ENCODE measurements at regions not wholly inside any gene's neighbourhood (a gene's known extent, or its start where the extent isn't known, plus 50 kb on each side); places are given as distances from the start of the nearest gene placed in this dataset.
"Not testable (repeated sequence)": the region's sequence is repeated elsewhere in the genome, so short reads cannot be mapped to it uniquely, and the experiment has no call there.

GRCh38 chr5:74441616-74442015, 198.9 kb downstream of the ENC1 start:
- no peak for TF ChIP-seq CTCF (IDR thresholded peaks at IDR 0.05; ENCODE audit: unreplicated experiment)
- no TSS peak for BruUV-seq (replicated peaks)
- intact Hi-C loops (cut with micrococcal nuclease; ENCODE audit: unreplicated experiment) = no loop called here
- Mint-ChIP-seq H3K27ac (ENCODE audit: unreplicated experiment) (no peak overlapping the region), H3K9me3 (ENCODE audit: low read depth, unreplicated experiment) (no peaks in the 10 kb centered on the region), H3K4me1 (ENCODE audit: low read depth, unreplicated experiment) (no peaks in the 10 kb centered on the region), H3K36me3 (ENCODE audit: insufficient read depth, unreplicated experiment) (no peaks in the 10 kb centered on the region), H3K4me3 (ENCODE audit: low read depth, unreplicated experiment) (no peak overlapping the region), H3K27me3 (ENCODE audit: unreplicated experiment) (no peaks in the 10 kb centered on the region)
- no peak for DNase-seq
- CTCF ChIA-PET = no interaction called here

DNA sequence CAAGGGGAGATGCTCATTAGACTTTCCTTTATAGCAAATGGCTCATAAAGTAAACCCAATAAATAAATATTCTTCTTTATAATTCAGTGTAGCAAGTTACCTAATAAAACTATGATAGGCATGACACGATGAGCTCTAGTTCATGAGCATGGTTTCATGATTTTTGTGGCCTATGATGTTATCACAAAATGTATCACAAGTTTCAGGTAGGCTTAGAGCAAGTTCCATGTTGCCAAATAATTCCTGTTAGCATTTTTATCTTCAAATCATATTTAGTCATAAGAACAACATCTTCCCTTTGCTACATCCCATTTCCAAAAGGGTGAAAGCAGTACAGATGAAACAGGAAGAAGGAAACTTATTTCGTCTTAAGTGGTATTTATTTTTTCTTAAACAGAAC, 200.2 kb downstream of the ENC1 start:
- no TSS peak for BruUV-seq (replicated peaks)
- H3K27me3 Mint-ChIP-seq (ENCODE audit: unreplicated experiment) = no peaks in the 10 kb centered on the region
- no peaks in the 10 kb centered on the region for H3K4me1 Mint-ChIP-seq (ENCODE audit: low read depth, unreplicated experiment)
- H3K4me3 Mint-ChIP-seq (ENCODE audit: low read depth, unreplicated experiment) = no peak overlapping the region
- DNase-seq = no peak
- H3K27ac Mint-ChIP-seq (ENCODE audit: unreplicated experiment) = no peak overlapping the region
- TF ChIP-seq CTCF (IDR thresholded peaks at IDR 0.05; ENCODE audit: unreplicated experiment) = no peak
- no peaks in the 10 kb centered on the region for H3K9me3 Mint-ChIP-seq (ENCODE audit: low read depth, unreplicated experiment)
- CTCF ChIA-PET = no interaction called here
- H3K36me3 Mint-ChIP-seq (ENCODE audit: insufficient read depth, unreplicated experiment) = no peaks in the 10 kb centered on the region
- intact Hi-C loops (cut with micrococcal nuclease; ENCODE audit: unreplicated experiment) = no loop called here

- CTCF ChIA-PET = interaction anchor here (0.9 kb wide), 1 partner anchor 185 kb away, joined by 3 read pairs; no protein-coding TSS in a partner anchor
- DNase-seq; H3K27me3 Mint-ChIP-seq (ENCODE audit: unreplicated experiment); H3K36me3 Mint-ChIP-seq (ENCODE audit: insufficient read depth, unreplicated experiment); H3K4me1 Mint-ChIP-seq (ENCODE audit: low read depth, unreplicated experiment); intact Hi-C loops (cut with micrococcal nuclease; ENCODE audit: unreplicated experiment); BruUV-seq (replicated peaks); H3K27ac Mint-ChIP-seq (ENCODE audit: unreplicated experiment); H3K9me3 Mint-ChIP-seq (ENCODE audit: low read depth, unreplicated experiment); H3K4me3 Mint-ChIP-seq (ENCODE audit: low read depth, unreplicated experiment): not testable (repeated sequence)
Observed at GRCh38 chr5:74437870-74438269, 202.7 kb downstream of the ENC1 start.

- no peak overlapping the region for H3K4me3 Mint-ChIP-seq (ENCODE audit: low read depth, unreplicated experiment)
- TF ChIP-seq CTCF (IDR thresholded peaks at IDR 0.05; ENCODE audit: unreplicated experiment) = no peak
- H3K27ac Mint-ChIP-seq (ENCODE audit: unreplicated experiment) = no peak overlapping the region
- CTCF ChIA-PET = interaction anchor here (0.7 kb wide), 1 partner anchor 964 kb away, joined by 3 read pairs; no protein-coding TSS in a partner anchor
- peaks cover 4% of the 10 kb centered on the region for H3K9me3 Mint-ChIP-seq (ENCODE audit: low read depth, unreplicated experiment)
- no peaks in the 10 kb centered on the region for H3K27me3 Mint-ChIP-seq (ENCODE audit: unreplicated experiment)
- H3K4me1 Mint-ChIP-seq (ENCODE audit: low read depth, unreplicated experiment) = no peaks in the 10 kb centered on the region
- DNase-seq = no peak
- intact Hi-C loops (cut with micrococcal nuclease; ENCODE audit: unreplicated experiment) = no loop called here
- no TSS peak for BruUV-seq (replicated peaks)
- H3K36me3 Mint-ChIP-seq (ENCODE audit: insufficient read depth, unreplicated experiment) = no peaks in the 10 kb centered on the region
Observed at GRCh38 chr5:74433896-74434829, 206.4 kb downstream of the ENC1 start.

Measured in Calu3 (cell line).